HEK293 (cell line): ENCODE measurements at regions not wholly inside any gene's neighbourhood (a gene's known extent, or its start where the extent isn't known, plus 50 kb on each side); places are given as distances from the start of the nearest gene placed in this dataset.

Source experiments
- CTCF ChIA-PET: fragments of 350-600 bp; formaldehyde crosslinking; extraction: SDS; loops from one replicate; lab custom pipeline; 2021; ENCODE audit warnings: antibody characterized with exemption; lab: Yijun Ruan, JAX
- POLR2A ChIA-PET: fragments of 300-600 bp; formaldehyde crosslinking; extraction: SDS; loops from one replicate; lab custom pipeline; 2020; ENCODE audit warnings: antibody characterized with exemption, inconsistent platforms; lab: Yijun Ruan, JAX
- H3K27ac ChIP-seq: fragments of 200-500 bp; sonication (Bioruptor generic); 2 replicates; pipeline ENCODE4 v1.5.1; 2014; ENCODE audit warnings: low read depth, low read length, control low read depth, inconsistent platforms; ENCODE audit errors: extremely low read depth
- H3K36me3 ChIP-seq, 2 experiments: fragments of 200-500 bp in 1 of 2; sonication (Bioruptor generic) in 1 of 2; 1 replicate in 1 of 2; 2 replicates in 1 of 2; pipeline ENCODE4 v1.5.1; 2014 to 2017; ENCODE audit warnings: inconsistent platforms in 2 of 2, low read length in 2 of 2; ENCODE audit not compliant: control insufficient read depth in 2 of 2, insufficient read depth in 1 of 2
- H3K4me1 ChIP-seq: fragments of 200-500 bp; sonication (Bioruptor generic); 2 replicates; pipeline ENCODE4 v1.5.1; 2014; ENCODE audit warnings: mild to moderate bottlenecking, low read length, inconsistent platforms; ENCODE audit not compliant: control insufficient read depth, insufficient read depth
- H3K4me3 ChIP-seq: 2 replicates; pipeline ENCODE4 v1.5.1; 2011; ENCODE audit warnings: low read depth, mild to moderate bottlenecking, control low read depth, low read length, moderate library complexity
- H3K9me3 ChIP-seq: fragments of 200-500 bp; sonication (Bioruptor generic); 2 replicates; pipeline ENCODE4 v1.5.1; 2014; ENCODE audit warnings: low read depth, low read length, inconsistent platforms; ENCODE audit not compliant: control insufficient read depth, insufficient read depth
- BCL11A ChIP-seq: fragments of 450-650 bp; formaldehyde crosslinking; IDR thresholded peaks from 2 replicates; pipeline ENCODE4 v1.5.1; 2016; ENCODE audit warnings: low read depth, missing biosample characterization, missing genetic modification characterization
- HOXD13 ChIP-seq: sonication (generic); formaldehyde crosslinking; IDR thresholded peaks from 2 replicates; pipeline ENCODE4 v1.8.0; 2022; ENCODE audit warnings: missing genetic modification reagents, borderline replicate concordance
- KLF8 ChIP-seq: fragments of 450-650 bp; formaldehyde crosslinking; IDR thresholded peaks from 2 replicates; pipeline ENCODE4 v1.5.1; 2016; ENCODE audit warnings: missing biosample characterization, missing genetic modification characterization
- MYNN ChIP-seq: fragments of 450-650 bp; formaldehyde crosslinking; IDR thresholded peaks from 2 replicates; pipeline ENCODE4 v1.5.1; 2016; ENCODE audit warnings: missing biosample characterization, missing genetic modification characterization, borderline replicate concordance
- MZF1 ChIP-seq: fragments of 450-650 bp; formaldehyde crosslinking; IDR thresholded peaks from 2 replicates; pipeline ENCODE4 v1.5.1; 2017; ENCODE audit warnings: missing biosample characterization, missing genetic modification characterization, borderline replicate concordance
- SCRT2 ChIP-seq: fragments of 450-650 bp; formaldehyde crosslinking; IDR thresholded peaks from 2 replicates; pipeline ENCODE4 v1.5.1; 2016; ENCODE audit warnings: missing biosample characterization, missing genetic modification characterization
- TCF7L2 ChIP-seq: IDR thresholded peaks from 2 replicates; pipeline ENCODE4 v1.6.1; 2011; ENCODE audit warnings: low read depth, mild to moderate bottlenecking, inconsistent platforms, low read length, moderate library complexity, borderline replicate concordance
- WT1 ChIP-seq: fragments of 450-650 bp; formaldehyde crosslinking; IDR thresholded peaks from 2 replicates; pipeline ENCODE4 v1.5.1; 2016; ENCODE audit warnings: missing biosample characterization, missing genetic modification characterization
- ZBTB1 ChIP-seq: fragments of 450-650 bp; formaldehyde crosslinking; IDR thresholded peaks from 2 replicates; pipeline ENCODE4 v1.5.1; 2016; ENCODE audit warnings: missing biosample characterization, missing genetic modification characterization
- ZFP41 ChIP-seq: fragments of 450-650 bp; formaldehyde crosslinking; IDR thresholded peaks from 2 replicates; pipeline ENCODE4 v1.5.1; 2016; ENCODE audit warnings: missing biosample characterization, missing genetic modification characterization, borderline replicate concordance
- ZNF10 ChIP-seq: fragments of 450-650 bp; formaldehyde crosslinking; IDR thresholded peaks from 2 replicates; pipeline ENCODE4 v1.5.1; 2017; ENCODE audit warnings: missing biosample characterization, missing genetic modification characterization
- ZNF184 ChIP-seq: fragments of 450-650 bp; IDR thresholded peaks from 2 replicates; pipeline ENCODE4 v1.5.1; 2018; ENCODE audit warnings: missing biosample characterization, mild to moderate bottlenecking, missing genetic modification characterization
- ZNF214 ChIP-seq: fragments of 450-650 bp; formaldehyde crosslinking; IDR thresholded peaks from 2 replicates; pipeline ENCODE4 v1.5.1; 2017; ENCODE audit warnings: missing biosample characterization, mild to moderate bottlenecking, missing genetic modification characterization, borderline replicate concordance
- ZNF248 ChIP-seq: fragments of 450-650 bp; formaldehyde crosslinking; IDR thresholded peaks from 2 replicates; pipeline ENCODE4 v1.5.1; 2017; ENCODE audit warnings: missing biosample characterization, missing genetic modification characterization
- ZNF391 ChIP-seq: fragments of 450-650 bp; formaldehyde crosslinking; IDR thresholded peaks from 2 replicates; pipeline ENCODE4 v1.5.1; 2016; ENCODE audit warnings: low read depth, missing biosample characterization, missing genetic modification characterization, borderline replicate concordance
- ZNF48 ChIP-seq: fragments of 450-650 bp; formaldehyde crosslinking; IDR thresholded peaks from 2 replicates; pipeline ENCODE4 v1.5.1; 2016; ENCODE audit warnings: missing biosample characterization, missing genetic modification characterization
- ZNF510 ChIP-seq: fragments of 450-650 bp; formaldehyde crosslinking; IDR thresholded peaks from 2 replicates; pipeline ENCODE4 v1.5.1; 2018; ENCODE audit warnings: mild to moderate bottlenecking, missing genetic modification characterization, missing biosample characterization; ENCODE audit not compliant: insufficient replicate concordance
- ZNF514 ChIP-seq: fragments of 450-650 bp; formaldehyde crosslinking; IDR thresholded peaks from 2 replicates; pipeline ENCODE4 v1.5.1; 2016; ENCODE audit warnings: missing biosample characterization, missing genetic modification characterization
- ZNF529 ChIP-seq: fragments of 450-650 bp; formaldehyde crosslinking; IDR thresholded peaks from 2 replicates; pipeline ENCODE4 v1.5.1; 2017; ENCODE audit warnings: missing genetic modification characterization, missing biosample characterization; ENCODE audit not compliant: insufficient replicate concordance
- ZNF670 ChIP-seq: fragments of 450-650 bp; formaldehyde crosslinking; IDR thresholded peaks from 2 replicates; pipeline ENCODE4 v1.5.1; 2016; ENCODE audit warnings: missing biosample characterization, missing genetic modification characterization, low read depth
- ZNF677 ChIP-seq: fragments of 450-650 bp; IDR thresholded peaks from 2 replicates; pipeline ENCODE4 v1.5.0; 2018; ENCODE audit warnings: missing biosample characterization, mild to moderate bottlenecking, missing genetic modification characterization, moderate library complexity
- ZNF830 ChIP-seq: fragments of 450-650 bp; IDR thresholded peaks from 2 replicates; pipeline ENCODE4 v1.5.0; 2018; ENCODE audit warnings: missing biosample characterization, missing genetic modification characterization, low read depth, mild to moderate bottlenecking, moderate library complexity
- TF ChIP-seq, protein P1 (sequence below): fragments of 450-650 bp; formaldehyde crosslinking; IDR thresholded peaks from 2 replicates; pipeline ENCODE4 v1.5.1; 2016; ENCODE audit warnings: missing biosample characterization, missing genetic modification characterization
- TF ChIP-seq, protein P2 (sequence below): fragments of 450-650 bp; formaldehyde crosslinking; IDR thresholded peaks from 2 replicates; pipeline ENCODE4 v1.5.1; 2016; ENCODE audit warnings: missing biosample characterization, missing genetic modification characterization
- TF ChIP-seq, protein P3 (sequence below): fragments of 450-650 bp; IDR thresholded peaks from 2 replicates; pipeline ENCODE4 v1.5.1; 2018; ENCODE audit warnings: missing biosample characterization, missing genetic modification characterization
- TF ChIP-seq, protein P4 (sequence below): fragments of 450-650 bp; formaldehyde crosslinking; IDR thresholded peaks from 2 replicates; pipeline ENCODE4 v1.5.1; 2017; ENCODE audit warnings: missing biosample characterization, missing genetic modification characterization
- TF ChIP-seq, protein P5 (sequence below): fragments of 450-650 bp; formaldehyde crosslinking; IDR thresholded peaks from 2 replicates; pipeline ENCODE4 v1.5.1; 2017; ENCODE audit warnings: missing biosample characterization, mild to moderate bottlenecking, missing genetic modification characterization, moderate library complexity
- TF ChIP-seq, protein P6 (sequence below): fragments of 450-650 bp; formaldehyde crosslinking; IDR thresholded peaks from 2 replicates; pipeline ENCODE4 v1.5.1; 2016; ENCODE audit warnings: missing biosample characterization, missing genetic modification characterization, borderline replicate concordance

DNA sequence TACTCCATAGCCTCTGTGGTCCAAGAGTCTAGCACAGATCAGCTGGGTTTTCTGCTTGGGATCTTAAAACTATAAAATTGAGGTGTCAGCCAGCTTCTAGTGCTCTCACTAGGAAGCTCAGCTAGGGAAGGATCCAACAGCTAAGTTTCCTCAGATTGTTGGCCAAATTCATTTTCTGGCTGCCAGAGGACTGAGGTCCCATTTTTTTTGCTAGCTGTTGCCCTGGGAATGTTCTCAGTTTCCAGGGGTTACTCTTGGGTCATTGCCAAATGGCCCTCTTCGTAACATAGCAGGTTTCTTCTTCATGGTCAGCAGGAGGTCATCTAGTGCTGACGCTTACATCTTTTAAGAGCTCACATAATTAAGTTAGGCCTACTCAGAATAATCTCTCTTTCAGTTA, 2178.2 kb downstream of the ARAP2 start:
- ChIA-PET CTCF (no interaction called here), POLR2A (no interaction called here)
- H3K36me3 ChIP-seq: no peaks in the 10 kb centered on the region

DNA sequence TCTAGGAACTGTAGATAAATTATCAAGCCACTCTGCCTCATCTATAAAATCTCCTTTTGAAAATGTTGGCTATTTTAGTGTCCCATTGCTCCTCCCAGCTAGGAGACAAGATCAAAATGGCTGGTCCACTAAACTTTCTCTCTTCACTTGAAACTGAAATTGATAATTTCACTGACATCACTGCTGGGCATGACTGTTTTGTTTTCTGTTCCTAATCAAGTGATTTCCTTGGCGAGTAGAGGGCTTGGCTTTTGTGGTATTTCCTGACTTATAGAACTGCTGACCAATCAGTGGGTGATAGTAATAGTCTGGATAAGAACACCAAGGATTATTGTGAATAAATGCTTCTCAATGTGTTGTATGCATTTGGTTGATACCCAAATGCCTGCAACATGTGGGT, 2152.9 kb downstream of the ARAP2 start:
- no peaks in the 10 kb centered on the region for H3K9me3 ChIP-seq
- H3K4me3 ChIP-seq: no peak overlapping the region
- ChIA-PET POLR2A (no interaction called here), CTCF (no interaction called here)
- no peaks in the 10 kb centered on the region for H3K4me1 ChIP-seq
- no peak overlapping the region for H3K27ac ChIP-seq
- no peaks in the 10 kb centered on the region for H3K36me3 ChIP-seq
- TF ChIP-seq HOXD13 (CRISPR knock-in tag) (no peak), ZNF214 (no peak), MZF1 (tag by site-specific recombination) (no peak), MYNN (no peak), ZNF830 (tag by site-specific recombination) (no peak), SCRT2 (tag by site-specific recombination) (no peak), ZNF48 (tag by site-specific recombination) (no peak), ZNF529 (no peak)
- TF ChIP-seq, protein P1, sequence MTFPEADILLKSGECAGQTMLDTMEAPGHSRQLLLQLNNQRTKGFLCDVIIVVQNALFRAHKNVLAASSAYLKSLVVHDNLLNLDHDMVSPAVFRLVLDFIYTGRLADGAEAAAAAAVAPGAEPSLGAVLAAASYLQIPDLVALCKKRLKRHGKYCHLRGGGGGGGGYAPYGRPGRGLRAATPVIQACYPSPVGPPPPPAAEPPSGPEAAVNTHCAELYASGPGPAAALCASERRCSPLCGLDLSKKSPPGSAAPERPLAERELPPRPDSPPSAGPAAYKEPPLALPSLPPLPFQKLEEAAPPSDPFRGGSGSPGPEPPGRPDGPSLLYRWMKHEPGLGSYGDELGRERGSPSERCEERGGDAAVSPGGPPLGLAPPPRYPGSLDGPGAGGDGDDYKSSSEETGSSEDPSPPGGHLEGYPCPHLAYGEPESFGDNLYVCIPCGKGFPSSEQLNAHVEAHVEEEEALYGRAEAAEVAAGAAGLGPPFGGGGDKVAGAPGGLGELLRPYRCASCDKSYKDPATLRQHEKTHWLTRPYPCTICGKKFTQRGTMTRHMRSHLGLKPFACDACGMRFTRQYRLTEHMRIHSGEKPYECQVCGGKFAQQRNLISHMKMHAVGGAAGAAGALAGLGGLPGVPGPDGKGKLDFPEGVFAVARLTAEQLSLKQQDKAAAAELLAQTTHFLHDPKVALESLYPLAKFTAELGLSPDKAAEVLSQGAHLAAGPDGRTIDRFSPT (tag by site-specific recombination): no peak
- TF ChIP-seq, protein P2, sequence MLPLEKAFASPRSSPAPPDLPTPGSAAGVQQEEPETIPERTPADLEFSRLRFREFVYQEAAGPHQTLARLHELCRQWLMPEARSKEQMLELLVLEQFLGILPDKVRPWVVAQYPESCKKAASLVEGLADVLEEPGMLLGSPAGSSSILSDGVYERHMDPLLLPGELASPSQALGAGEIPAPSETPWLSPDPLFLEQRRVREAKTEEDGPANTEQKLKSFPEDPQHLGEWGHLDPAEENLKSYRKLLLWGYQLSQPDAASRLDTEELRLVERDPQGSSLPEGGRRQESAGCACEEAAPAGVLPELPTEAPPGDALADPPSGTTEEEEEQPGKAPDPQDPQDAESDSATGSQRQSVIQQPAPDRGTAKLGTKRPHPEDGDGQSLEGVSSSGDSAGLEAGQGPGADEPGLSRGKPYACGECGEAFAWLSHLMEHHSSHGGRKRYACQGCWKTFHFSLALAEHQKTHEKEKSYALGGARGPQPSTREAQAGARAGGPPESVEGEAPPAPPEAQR (tag by site-specific recombination): no peak
- TF ChIP-seq, protein P3, sequence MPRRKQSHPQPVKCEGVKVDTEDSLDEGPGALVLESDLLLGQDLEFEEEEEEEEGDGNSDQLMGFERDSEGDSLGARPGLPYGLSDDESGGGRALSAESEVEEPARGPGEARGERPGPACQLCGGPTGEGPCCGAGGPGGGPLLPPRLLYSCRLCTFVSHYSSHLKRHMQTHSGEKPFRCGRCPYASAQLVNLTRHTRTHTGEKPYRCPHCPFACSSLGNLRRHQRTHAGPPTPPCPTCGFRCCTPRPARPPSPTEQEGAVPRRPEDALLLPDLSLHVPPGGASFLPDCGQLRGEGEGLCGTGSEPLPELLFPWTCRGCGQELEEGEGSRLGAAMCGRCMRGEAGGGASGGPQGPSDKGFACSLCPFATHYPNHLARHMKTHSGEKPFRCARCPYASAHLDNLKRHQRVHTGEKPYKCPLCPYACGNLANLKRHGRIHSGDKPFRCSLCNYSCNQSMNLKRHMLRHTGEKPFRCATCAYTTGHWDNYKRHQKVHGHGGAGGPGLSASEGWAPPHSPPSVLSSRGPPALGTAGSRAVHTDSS: no peak

More for the DNA sequence above, 2178.2 kb downstream of the ARAP2 start:
- Histone ChIP-seq H3K27ac (no peak overlapping the region), H3K9me3 (no peaks in the 10 kb centered on the region), H3K4me3 (no peak overlapping the region), H3K4me1 (no peaks in the 10 kb centered on the region)
- TF ChIP-seq, protein P4, sequence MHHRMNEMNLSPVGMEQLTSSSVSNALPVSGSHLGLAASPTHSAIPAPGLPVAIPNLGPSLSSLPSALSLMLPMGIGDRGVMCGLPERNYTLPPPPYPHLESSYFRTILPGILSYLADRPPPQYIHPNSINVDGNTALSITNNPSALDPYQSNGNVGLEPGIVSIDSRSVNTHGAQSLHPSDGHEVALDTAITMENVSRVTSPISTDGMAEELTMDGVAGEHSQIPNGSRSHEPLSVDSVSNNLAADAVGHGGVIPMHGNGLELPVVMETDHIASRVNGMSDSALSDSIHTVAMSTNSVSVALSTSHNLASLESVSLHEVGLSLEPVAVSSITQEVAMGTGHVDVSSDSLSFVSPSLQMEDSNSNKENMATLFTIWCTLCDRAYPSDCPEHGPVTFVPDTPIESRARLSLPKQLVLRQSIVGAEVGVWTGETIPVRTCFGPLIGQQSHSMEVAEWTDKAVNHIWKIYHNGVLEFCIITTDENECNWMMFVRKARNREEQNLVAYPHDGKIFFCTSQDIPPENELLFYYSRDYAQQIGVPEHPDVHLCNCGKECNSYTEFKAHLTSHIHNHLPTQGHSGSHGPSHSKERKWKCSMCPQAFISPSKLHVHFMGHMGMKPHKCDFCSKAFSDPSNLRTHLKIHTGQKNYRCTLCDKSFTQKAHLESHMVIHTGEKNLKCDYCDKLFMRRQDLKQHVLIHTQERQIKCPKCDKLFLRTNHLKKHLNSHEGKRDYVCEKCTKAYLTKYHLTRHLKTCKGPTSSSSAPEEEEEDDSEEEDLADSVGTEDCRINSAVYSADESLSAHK (tag by site-specific recombination): no peak
- TF ChIP-seq ZBTB1 (tag by site-specific recombination) (no peak), ZNF391 (tag by site-specific recombination) (no peak), ZNF214 (no peak), ZNF248 (tag by site-specific recombination) (no peak), ZNF514 (tag by site-specific recombination) (no peak), TCF7L2 (no peak), KLF8 (tag by site-specific recombination) (no peak), WT1 (tag by site-specific recombination) (no peak), ZNF184 (tag by site-specific recombination) (no peak), SCRT2 (tag by site-specific recombination) (no peak), ZNF510 (tag by site-specific recombination) (no peak), ZFP41 (tag by site-specific recombination) (no peak), BCL11A (tag by site-specific recombination) (no peak), ZNF10 (tag by site-specific recombination) (no peak), ZNF677 (tag by site-specific recombination) (no peak), ZNF670 (no peak)
- TF ChIP-seq, protein P5, sequence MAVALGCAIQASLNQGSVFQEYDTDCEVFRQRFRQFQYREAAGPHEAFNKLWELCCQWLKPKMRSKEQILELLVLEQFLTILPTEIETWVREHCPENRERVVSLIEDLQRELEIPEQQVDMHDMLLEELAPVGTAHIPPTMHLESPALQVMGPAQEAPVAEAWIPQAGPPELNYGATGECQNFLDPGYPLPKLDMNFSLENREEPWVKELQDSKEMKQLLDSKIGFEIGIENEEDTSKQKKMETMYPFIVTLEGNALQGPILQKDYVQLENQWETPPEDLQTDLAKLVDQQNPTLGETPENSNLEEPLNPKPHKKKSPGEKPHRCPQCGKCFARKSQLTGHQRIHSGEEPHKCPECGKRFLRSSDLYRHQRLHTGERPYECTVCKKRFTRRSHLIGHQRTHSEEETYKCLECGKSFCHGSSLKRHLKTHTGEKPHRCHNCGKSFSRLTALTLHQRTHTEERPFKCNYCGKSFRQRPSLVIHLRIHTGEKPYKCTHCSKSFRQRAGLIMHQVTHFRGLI (tag by site-specific recombination): no peak
- TF ChIP-seq, protein P6, sequence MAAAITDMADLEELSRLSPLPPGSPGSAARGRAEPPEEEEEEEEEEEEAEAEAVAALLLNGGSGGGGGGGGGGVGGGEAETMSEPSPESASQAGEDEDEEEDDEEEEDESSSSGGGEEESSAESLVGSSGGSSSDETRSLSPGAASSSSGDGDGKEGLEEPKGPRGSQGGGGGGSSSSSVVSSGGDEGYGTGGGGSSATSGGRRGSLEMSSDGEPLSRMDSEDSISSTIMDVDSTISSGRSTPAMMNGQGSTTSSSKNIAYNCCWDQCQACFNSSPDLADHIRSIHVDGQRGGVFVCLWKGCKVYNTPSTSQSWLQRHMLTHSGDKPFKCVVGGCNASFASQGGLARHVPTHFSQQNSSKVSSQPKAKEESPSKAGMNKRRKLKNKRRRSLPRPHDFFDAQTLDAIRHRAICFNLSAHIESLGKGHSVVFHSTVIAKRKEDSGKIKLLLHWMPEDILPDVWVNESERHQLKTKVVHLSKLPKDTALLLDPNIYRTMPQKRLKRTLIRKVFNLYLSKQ (tag by site-specific recombination): no peak
